Mesothelial cell of epicardium (in vitro differentiated cells): ENCODE measurements at regions not wholly inside any gene's neighbourhood (a gene's known extent, or its start where the extent isn't known, plus 50 kb on each side); places are given as distances from the start of the nearest gene placed in this dataset.

ENCODE experiments used
- DNase-seq, 2 experiments: peaks; one replicate each; pipeline ENCODE4 v3.0.0; 2021; ENCODE audit warnings: low spot score in 2 of 2; ENCODE audit not compliant: unreplicated experiment in 2 of 2
- H3K27ac Mint-ChIP-seq: 2 replicates; pipeline ENCODE4 v1.8.0; 2021; ENCODE audit warnings: mixed read lengths
- H3K27me3 Mint-ChIP-seq: 2 replicates; pipeline ENCODE4 v1.8.0; 2021; ENCODE audit warnings: low read depth, mixed read lengths
- H3K36me3 Mint-ChIP-seq: 2 replicates; pipeline ENCODE4 v1.8.0; 2021; ENCODE audit warnings: mixed read lengths
- H3K4me1 Mint-ChIP-seq: 2 replicates; pipeline ENCODE4 v1.8.0; 2021; ENCODE audit warnings: mixed read lengths
- H3K4me3 Mint-ChIP-seq: 2 replicates; pipeline ENCODE4 v1.8.0; 2021; ENCODE audit warnings: mild to moderate bottlenecking, moderate library complexity, mixed read lengths
- H3K9me3 Mint-ChIP-seq: 2 replicates; pipeline ENCODE4 v1.8.0; 2021; ENCODE audit warnings: mixed read lengths
- CTCF ChIP-seq: fragments of 200-600 bp; sonication (generic); IDR thresholded peaks from one replicate; pipeline ENCODE4 v1.5.0; 2021; ENCODE audit warnings: antibody characterized with exemption; ENCODE audit not compliant: unreplicated experiment

- no peak for TF ChIP-seq CTCF
- Mint-ChIP-seq H3K27ac (no peak overlapping the region), H3K9me3 (peaks cover 5% of the 10 kb centered on the region), H3K36me3 (no peaks in the 10 kb centered on the region), H3K4me3 (no peak overlapping the region), H3K4me1 (peaks cover 22% of the 10 kb centered on the region), H3K27me3 (peaks cover 24% of the 10 kb centered on the region)
- DNase-seq = peak; percentile 18 to 32
Measured at GRCh38 chr14:104277416-104278213, 139.2 kb downstream of the KIF26A start.

GRCh38 chr14:104278214-104278534, 139.8 kb downstream of the KIF26A start:
- DNase-seq = peak in 1 of 2 experiments; percentile 25
- TF ChIP-seq CTCF = no peak

GRCh38 chr14:104280085-104280901, 141.9 kb downstream of the KIF26A start:
- no peaks in the 10 kb centered on the region for H3K9me3 Mint-ChIP-seq
- peaks cover 20% of the 10 kb centered on the region for H3K27me3 Mint-ChIP-seq
- peak in 1 of 2 experiments; percentile 37 for DNase-seq
- no peaks in the 10 kb centered on the region for H3K36me3 Mint-ChIP-seq
- no peak for TF ChIP-seq CTCF
- H3K27ac Mint-ChIP-seq = no peak overlapping the region
- peaks cover 18% of the 10 kb centered on the region for H3K4me1 Mint-ChIP-seq
- no peak overlapping the region for H3K4me3 Mint-ChIP-seq

More at GRCh38 chr14:104278214-104278534, 139.8 kb downstream of the KIF26A start:
- Mint-ChIP-seq H3K27me3 (peaks cover 22% of the 10 kb centered on the region), H3K27ac (no peak overlapping the region), H3K4me3 (no peak overlapping the region), H3K4me1 (peaks cover 22% of the 10 kb centered on the region), H3K36me3 (no peaks in the 10 kb centered on the region), H3K9me3 (peaks cover 5% of the 10 kb centered on the region)

GRCh38 chr14:104280902-104281767, 142.7 kb downstream of the KIF26A start:
- peak; percentile 14 to 17 for DNase-seq
- no peaks in the 10 kb centered on the region for H3K9me3 Mint-ChIP-seq

More at GRCh38 chr14:104280902-104281767, 142.7 kb downstream of the KIF26A start:
- H3K4me3 Mint-ChIP-seq = no peak overlapping the region
- no peak for TF ChIP-seq CTCF
- H3K36me3 Mint-ChIP-seq = no peaks in the 10 kb centered on the region
- no peak overlapping the region for H3K27ac Mint-ChIP-seq
- H3K27me3 Mint-ChIP-seq = peaks cover 16% of the 10 kb centered on the region
- peaks cover 14% of the 10 kb centered on the region for H3K4me1 Mint-ChIP-seq
